ENCODE measurements at regions not wholly inside any gene's neighbourhood (a gene's known extent, or its start where the extent isn't known, plus 50 kb on each side); places are given as distances from the start of the nearest gene placed in this dataset.

- in situ Hi-C loops (cut with HindIII; ENCODE audit: low sequenced_read_pairs), result no loop called here
- DNase-seq (ENCODE audit: low spot score), result no peak
Measured at GRCh38 chr6:97864366-97864765, 581.4 kb upstream of the MMS22L start.

GRCh38 chr6:97864826-97865225 is 581.8 kb upstream of the MMS22L start:
- in situ Hi-C loops (cut with HindIII; ENCODE audit: low sequenced_read_pairs), result no loop called here

DNA sequence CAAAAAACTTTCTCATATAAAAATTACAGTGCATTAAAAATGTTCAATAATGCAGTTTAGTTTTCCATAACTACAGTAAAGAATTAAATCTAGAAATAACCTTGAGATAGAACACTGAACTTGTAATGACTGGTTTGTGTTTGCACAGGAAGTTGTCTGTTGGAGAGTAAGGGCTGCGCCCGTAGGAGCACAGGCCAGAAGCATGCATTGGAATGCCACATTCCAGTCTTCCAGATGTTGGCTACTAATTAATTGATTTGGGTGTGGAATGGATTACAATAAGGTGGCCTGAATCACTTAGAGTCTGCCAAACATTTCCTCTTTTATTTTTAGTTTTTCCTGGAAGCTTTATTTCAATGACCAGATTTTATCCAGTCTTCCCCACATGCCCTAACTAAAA is 582.6 kb upstream of the MMS22L start:
- in situ Hi-C loops (cut with HindIII; ENCODE audit: low sequenced_read_pairs), result no loop called here

More at GRCh38 chr6:97864826-97865225, 581.8 kb upstream of the MMS22L start:
- no peak for DNase-seq (ENCODE audit: low spot score)

DNA sequence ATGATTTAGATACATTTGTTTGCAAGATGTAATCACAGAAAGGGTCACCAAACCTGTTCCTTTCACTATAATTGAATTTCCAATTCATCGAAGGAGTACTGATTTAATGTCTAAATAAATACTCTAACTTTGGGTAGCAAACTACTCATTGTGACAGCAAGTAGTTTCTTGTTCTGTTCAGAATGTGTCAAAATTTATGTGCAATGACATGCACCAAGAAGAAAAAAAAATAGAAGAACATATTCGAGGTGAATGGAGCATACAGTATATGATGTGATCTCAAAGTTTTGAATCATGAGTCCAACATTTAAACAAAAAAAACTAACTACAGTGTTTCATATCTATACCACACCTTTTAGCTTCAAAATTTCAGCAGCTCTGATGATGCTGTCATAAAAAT is 583.6 kb upstream of the MMS22L start:
- no peak for DNase-seq (ENCODE audit: low spot score)
- in situ Hi-C loops (cut with HindIII; ENCODE audit: low sequenced_read_pairs), result no loop called here

More for the DNA sequence above, 582.6 kb upstream of the MMS22L start:
- no peak for DNase-seq (ENCODE audit: low spot score)

GRCh38 chr6:97867177-97867576 is 584.2 kb upstream of the MMS22L start:
- no peak for DNase-seq (ENCODE audit: low spot score)
- in situ Hi-C loops (cut with HindIII; ENCODE audit: low sequenced_read_pairs), result no loop called here

GRCh38 chr6:97870273-97870672 is 587.3 kb upstream of the MMS22L start:
- no peak for DNase-seq (ENCODE audit: low spot score)
- in situ Hi-C loops (cut with HindIII; ENCODE audit: low sequenced_read_pairs), result no loop called here

DNA sequence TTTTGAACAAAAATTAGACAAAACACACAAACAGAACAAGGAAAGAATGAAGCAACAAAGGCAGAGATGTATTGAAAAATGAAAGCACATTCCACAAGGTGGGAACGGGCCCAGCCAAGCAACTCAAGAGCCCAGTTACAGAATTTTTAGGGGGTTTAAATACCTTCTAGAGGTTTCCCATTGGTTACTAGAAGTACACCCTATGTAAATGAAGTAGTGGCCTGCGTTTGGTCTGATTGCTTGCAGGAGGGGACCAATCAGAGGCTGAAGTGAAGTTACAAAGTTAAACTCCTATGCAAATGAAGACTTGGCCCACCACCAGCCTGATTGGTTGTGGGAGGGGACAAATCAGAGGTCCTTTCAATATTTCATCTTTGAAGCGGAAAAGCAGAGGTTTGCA is 593.7 kb upstream of the MMS22L start:
- no peak for DNase-seq (ENCODE audit: low spot score)
- in situ Hi-C loops (cut with HindIII; ENCODE audit: low sequenced_read_pairs), result no loop called here

DNA sequence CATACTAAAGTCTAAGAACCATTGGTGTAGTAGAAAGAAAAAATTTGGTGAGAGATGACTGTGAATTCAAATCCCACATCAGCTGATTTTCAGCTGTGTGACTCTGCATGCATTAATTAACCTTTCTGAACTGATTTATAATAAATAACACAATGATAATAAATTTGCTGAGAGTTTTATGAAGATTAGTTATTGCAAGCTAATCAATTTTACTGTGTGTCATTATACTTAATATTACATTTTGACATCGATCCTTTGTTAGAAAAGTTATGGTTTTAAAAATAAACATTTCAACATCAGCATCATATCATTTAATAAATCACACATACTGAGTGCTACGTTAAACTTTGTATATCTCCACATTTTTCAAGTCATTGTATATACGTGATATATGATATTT is 599.7 kb upstream of the MMS22L start:
- in situ Hi-C loops (cut with HindIII; ENCODE audit: low sequenced_read_pairs), result no loop called here

GRCh38 chr6:97885325-97885724 is 602.3 kb upstream of the MMS22L start:
- DNase-seq (ENCODE audit: low spot score), result no peak
- in situ Hi-C loops (cut with HindIII; ENCODE audit: low sequenced_read_pairs), result no loop called here

More for the DNA sequence above, 599.7 kb upstream of the MMS22L start:
- no peak for DNase-seq (ENCODE audit: low spot score)

- in situ Hi-C loops (cut with HindIII; ENCODE audit: low sequenced_read_pairs), result no loop called here
- no peak for DNase-seq (ENCODE audit: low spot score)
Measured at GRCh38 chr6:97885828-97886227, 602.8 kb upstream of the MMS22L start.

DNA sequence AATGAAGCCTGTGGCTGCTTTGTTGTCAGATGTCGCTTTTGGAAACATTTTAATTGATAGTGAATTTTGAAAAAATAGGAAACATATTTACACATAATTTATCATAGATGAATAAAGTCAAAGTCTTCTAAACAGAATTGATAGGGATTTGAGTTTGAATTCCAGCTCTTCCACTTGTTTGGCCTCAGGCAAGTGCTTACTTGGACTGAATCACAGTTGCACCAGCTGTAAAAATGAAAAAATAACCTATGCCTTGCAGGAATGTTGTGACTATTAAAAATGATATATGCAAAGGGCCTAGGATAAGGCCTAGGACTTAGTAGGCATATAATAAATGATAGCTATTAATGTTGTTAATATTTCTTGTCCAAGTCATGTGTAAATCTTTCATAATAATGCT is 618.5 kb upstream of the MMS22L start:
- in situ Hi-C loops (cut with HindIII; ENCODE audit: low sequenced_read_pairs), result no loop called here
- no peak for DNase-seq (ENCODE audit: low spot score)

GRCh38 chr6:97909380-97909779 is 626.4 kb upstream of the MMS22L start:
- no peak for DNase-seq (ENCODE audit: low spot score)
- in situ Hi-C loops (cut with HindIII; ENCODE audit: low sequenced_read_pairs), result no loop called here

- in situ Hi-C loops (cut with HindIII; ENCODE audit: low sequenced_read_pairs), result no loop called here
- no peak for DNase-seq (ENCODE audit: low spot score)
Measured at GRCh38 chr6:97913721-97914120, 630.7 kb upstream of the MMS22L start.

DNA sequence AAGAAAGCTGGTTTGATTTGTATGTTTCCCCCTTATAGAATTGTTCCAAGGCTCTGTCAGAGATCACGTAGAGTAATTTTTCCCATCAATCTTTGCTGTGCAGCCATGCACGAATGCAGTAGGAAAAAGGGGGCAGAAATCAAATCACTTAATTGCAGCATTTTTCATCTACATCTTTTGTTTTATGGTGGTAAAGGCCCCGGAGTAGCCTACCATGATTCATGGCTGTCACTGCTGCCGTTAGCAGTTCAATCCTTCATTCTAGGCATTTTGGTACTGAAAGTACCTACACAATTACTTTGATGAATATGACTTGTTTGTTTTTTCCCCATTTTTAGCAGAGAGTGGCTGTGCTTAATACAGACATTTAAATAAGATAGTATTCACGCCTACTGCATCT is 631.9 kb upstream of the MMS22L start:
- in situ Hi-C loops (cut with HindIII; ENCODE audit: low sequenced_read_pairs), result no loop called here
- no peak for DNase-seq (ENCODE audit: low spot score)

DNA sequence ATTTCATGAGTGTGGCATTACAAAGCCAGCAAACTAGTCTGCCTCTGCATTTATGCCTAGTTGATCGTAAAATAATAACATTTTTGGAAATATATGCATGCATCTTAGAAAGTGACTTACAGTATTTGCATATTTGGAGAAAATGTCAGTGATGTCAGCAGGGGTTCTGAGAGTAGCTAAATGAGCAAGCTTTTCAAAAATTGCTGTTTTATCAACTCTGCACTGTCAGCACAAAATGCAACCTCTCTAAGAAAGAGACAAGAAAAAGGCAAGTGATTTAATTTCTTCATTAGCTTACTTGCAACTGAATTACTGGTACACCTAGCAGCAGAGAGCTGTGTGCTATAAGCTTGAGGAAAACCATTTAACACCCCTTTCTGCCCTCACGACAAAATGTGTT is 632.5 kb upstream of the MMS22L start:
- DNase-seq (ENCODE audit: low spot score), result no peak
- in situ Hi-C loops (cut with HindIII; ENCODE audit: low sequenced_read_pairs), result no loop called here

DNA sequence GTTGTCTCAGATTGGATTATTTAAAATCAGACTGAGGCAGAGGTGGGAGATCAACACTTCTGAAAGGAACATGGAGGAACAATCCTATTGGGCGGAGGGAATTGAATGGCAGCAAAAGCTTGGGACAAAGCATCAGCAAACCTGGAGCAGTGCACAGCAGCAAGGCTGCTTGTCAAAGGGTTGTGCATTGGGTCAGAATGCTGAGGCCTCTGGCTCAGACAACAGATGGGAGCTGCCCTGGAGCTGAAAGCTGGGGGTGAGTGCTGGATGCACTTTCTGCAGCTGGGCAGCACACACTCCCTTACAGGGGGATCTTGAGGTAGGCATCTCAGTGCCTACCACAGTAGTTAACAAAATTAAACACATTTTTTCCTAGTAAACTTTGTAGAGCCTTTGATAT is 634.4 kb upstream of the MMS22L start:
- in situ Hi-C loops (cut with HindIII; ENCODE audit: low sequenced_read_pairs), result no loop called here
- DNase-seq (ENCODE audit: low spot score), result no peak

DNA sequence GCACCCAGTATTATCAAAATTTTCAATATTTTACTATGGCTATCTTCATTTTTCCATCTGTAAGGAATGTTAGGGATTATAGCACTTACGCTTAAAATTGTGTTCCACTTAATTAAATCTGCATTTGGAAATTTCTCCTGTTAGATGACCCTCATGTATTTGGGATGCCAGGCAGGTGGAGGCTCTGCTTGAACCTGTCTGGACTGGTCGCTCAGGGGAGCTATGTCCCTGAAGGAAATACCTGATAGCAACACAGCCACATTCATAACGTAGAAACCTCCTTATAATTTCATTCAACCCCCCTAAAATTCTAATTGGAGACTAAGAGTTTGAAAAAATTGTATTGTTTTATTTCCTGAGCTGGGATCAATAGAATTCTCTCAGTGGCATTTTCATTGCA is 636.0 kb upstream of the MMS22L start:
- DNase-seq (ENCODE audit: low spot score), result no peak
- in situ Hi-C loops (cut with HindIII; ENCODE audit: low sequenced_read_pairs), result no loop called here

GRCh38 chr6:97919631-97920030 is 636.6 kb upstream of the MMS22L start:
- no peak for DNase-seq (ENCODE audit: low spot score)
- in situ Hi-C loops (cut with HindIII; ENCODE audit: low sequenced_read_pairs), result no loop called here

DNA sequence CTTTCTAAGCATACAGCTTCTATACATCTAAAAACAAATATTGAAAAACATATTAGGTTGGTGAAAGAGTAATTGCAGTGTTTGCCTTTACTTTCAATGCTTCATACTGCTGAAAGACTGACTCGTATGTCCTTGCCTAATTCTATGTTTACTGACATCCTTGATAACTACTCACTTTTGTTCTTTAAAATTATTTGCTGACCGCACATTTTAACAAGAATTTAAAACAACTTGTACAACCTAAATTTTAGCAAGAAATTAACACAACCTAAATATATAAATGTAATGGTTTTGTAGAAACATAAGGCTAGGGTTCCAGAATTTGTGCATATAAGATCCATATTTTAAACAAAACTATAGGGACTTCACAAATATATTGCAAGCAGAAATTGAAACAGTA is 640.2 kb upstream of the MMS22L start:
- DNase-seq (ENCODE audit: low spot score), result no peak
- in situ Hi-C loops (cut with HindIII; ENCODE audit: low sequenced_read_pairs), result no loop called here

- DNase-seq (ENCODE audit: low spot score), result no peak
- in situ Hi-C loops (cut with HindIII; ENCODE audit: low sequenced_read_pairs), result no loop called here
Measured at GRCh38 chr6:97925504-97925903, 642.5 kb upstream of the MMS22L start.

- DNase-seq (ENCODE audit: low spot score), result no peak
- in situ Hi-C loops (cut with HindIII; ENCODE audit: low sequenced_read_pairs), result no loop called here
Measured at GRCh38 chr6:97939440-97940168, 656.6 kb upstream of the MMS22L start.

- in situ Hi-C loops (cut with HindIII; ENCODE audit: low sequenced_read_pairs), result no loop called here
- DNase-seq (ENCODE audit: low spot score), result peak; percentile 9
Measured at GRCh38 chr6:97947841-97948240, 664.8 kb upstream of the MMS22L start.
